Panc1 (cell line): ENCODE measurements at regions not wholly inside any gene's neighbourhood (a gene's known extent, or its start where the extent isn't known, plus 50 kb on each side); places are given as distances from the start of the nearest gene placed in this dataset.

Experiments used
- SIN3A ChIP-seq: IDR thresholded peaks from 2 replicates; pipeline ENCODE4 v1.6.1; 2012; ENCODE audit warnings: low read depth, mild to moderate bottlenecking, low read length, moderate library complexity, borderline replicate concordance; ENCODE audit not compliant: insufficient read depth
- TF ChIP-seq, protein P1 (sequence below): fragments of 450-650 bp; IDR thresholded peaks from 2 replicates; pipeline ENCODE4 v1.5.1; 2017; ENCODE audit warnings: mild to moderate bottlenecking
- TF ChIP-seq, protein P2 (sequence below), 2 experiments: IDR thresholded peaks; 2 replicates each; pipeline ENCODE4 v1.6.1; 2011 to 2012; ENCODE audit warnings: low read depth in 2 of 2, control low read depth in 1 of 2, low read length in 1 of 2, mild to moderate bottlenecking in 1 of 2, moderate library complexity in 1 of 2; ENCODE audit not compliant: insufficient read depth in 1 of 2

DNA sequence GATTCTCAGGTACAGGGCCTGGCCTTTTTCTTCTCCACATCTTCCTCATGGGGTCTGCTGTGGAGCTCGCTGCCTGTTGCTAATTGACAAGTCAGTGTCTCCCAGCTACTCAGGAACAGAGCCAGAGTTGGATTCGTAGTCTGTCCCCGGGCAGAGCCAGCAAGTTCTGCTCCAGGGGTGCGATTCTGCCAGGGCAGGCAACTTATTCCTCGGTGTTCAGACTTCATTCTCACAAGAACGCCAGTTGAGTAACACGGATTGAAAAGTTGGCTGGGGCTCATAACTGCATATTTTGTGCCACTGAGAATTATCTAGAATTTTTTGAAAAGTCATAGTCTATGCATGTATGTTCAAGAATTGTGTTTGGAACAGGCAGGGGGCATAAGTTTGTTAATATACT, 336.7 kb upstream of the NPVF start:
- TF ChIP-seq, protein P1, sequence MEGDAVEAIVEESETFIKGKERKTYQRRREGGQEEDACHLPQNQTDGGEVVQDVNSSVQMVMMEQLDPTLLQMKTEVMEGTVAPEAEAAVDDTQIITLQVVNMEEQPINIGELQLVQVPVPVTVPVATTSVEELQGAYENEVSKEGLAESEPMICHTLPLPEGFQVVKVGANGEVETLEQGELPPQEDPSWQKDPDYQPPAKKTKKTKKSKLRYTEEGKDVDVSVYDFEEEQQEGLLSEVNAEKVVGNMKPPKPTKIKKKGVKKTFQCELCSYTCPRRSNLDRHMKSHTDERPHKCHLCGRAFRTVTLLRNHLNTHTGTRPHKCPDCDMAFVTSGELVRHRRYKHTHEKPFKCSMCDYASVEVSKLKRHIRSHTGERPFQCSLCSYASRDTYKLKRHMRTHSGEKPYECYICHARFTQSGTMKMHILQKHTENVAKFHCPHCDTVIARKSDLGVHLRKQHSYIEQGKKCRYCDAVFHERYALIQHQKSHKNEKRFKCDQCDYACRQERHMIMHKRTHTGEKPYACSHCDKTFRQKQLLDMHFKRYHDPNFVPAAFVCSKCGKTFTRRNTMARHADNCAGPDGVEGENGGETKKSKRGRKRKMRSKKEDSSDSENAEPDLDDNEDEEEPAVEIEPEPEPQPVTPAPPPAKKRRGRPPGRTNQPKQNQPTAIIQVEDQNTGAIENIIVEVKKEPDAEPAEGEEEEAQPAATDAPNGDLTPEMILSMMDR = no peak
- TF ChIP-seq SIN3A = no peak
- TF ChIP-seq, protein P2, sequence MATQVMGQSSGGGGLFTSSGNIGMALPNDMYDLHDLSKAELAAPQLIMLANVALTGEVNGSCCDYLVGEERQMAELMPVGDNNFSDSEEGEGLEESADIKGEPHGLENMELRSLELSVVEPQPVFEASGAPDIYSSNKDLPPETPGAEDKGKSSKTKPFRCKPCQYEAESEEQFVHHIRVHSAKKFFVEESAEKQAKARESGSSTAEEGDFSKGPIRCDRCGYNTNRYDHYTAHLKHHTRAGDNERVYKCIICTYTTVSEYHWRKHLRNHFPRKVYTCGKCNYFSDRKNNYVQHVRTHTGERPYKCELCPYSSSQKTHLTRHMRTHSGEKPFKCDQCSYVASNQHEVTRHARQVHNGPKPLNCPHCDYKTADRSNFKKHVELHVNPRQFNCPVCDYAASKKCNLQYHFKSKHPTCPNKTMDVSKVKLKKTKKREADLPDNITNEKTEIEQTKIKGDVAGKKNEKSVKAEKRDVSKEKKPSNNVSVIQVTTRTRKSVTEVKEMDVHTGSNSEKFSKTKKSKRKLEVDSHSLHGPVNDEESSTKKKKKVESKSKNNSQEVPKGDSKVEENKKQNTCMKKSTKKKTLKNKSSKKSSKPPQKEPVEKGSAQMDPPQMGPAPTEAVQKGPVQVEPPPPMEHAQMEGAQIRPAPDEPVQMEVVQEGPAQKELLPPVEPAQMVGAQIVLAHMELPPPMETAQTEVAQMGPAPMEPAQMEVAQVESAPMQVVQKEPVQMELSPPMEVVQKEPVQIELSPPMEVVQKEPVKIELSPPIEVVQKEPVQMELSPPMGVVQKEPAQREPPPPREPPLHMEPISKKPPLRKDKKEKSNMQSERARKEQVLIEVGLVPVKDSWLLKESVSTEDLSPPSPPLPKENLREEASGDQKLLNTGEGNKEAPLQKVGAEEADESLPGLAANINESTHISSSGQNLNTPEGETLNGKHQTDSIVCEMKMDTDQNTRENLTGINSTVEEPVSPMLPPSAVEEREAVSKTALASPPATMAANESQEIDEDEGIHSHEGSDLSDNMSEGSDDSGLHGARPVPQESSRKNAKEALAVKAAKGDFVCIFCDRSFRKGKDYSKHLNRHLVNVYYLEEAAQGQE (IDR thresholded peaks at IDR 0.05; ENCODE audit: insufficient read depth in 1 of 2, low read depth in 2 of 2, low read length in 1 of 2) = no peak
